HG03103 (cell line): ENCODE measurements at regions not wholly inside any gene's neighbourhood (a gene's known extent, or its start where the extent isn't known, plus 50 kb on each side); places are given as distances from the start of the nearest gene placed in this dataset.

ENCODE experiments used
- ATAC-seq: cut with Tn5 transposase; IDR thresholded peaks from one replicate; pipeline ENCODE4 v1.9.1; 2021; ENCODE audit warnings: low read depth; ENCODE audit not compliant: unreplicated experiment

DNA sequence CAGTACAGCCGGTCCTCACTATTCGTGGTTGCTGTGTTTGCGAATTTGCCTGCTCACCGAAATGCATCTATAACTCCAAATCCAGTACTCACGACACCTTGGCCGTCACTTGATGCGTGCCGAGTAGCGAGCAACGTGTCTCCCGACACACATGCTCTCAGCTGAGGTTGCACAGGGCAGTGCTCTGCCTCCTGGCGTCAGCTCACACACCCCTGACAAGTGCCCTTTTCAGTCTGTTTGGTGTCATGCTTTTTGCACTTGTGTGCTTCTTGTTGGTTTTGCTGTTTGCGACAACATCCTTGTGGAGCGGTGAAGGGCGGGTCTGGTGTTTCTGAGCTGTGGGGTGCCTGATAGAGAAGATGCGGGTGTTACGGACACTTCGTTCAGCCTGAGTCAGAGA, 110.4 kb upstream of the RFLNA start:
- ATAC-seq = no peak

DNA sequence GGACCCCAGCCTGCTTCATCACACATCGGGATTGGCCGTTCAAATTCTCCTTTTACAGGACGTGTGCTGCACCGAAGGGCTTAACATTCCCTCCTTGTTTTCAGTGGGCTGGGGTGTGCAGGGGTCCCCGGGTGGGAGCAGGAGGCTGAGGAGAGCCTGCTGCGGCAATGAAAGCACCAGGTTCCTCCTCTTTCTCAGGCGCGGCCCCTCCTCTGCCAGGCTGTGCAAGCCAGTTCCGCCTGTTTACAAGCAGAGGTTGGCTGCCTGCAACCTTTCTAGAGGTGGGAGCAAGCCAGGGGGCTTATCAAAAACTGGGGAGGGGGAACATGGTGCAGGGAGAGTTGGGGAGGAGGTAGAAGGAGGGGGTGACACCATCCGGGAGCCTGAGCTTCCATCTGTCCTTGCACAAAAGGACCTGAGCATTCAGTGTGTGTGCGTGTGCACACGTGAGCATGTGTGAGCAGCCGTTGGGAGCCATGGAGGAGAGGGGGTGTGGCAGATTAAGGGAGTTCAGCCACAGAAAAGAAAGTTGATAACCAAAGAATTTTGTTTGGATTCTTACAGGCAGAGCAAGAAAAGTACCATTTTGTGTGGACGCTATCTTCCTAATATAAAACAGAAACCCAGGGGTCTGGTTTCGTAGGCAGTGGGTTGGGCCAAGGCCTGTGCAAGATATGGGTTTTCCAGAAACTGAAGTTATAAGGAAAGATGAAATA, 108.8 kb upstream of the RFLNA start:
- ATAC-seq = no peak

- no peak for ATAC-seq
Measured at GRCh38 chr12:124188084-124188483, 106.8 kb upstream of the RFLNA start.

- no peak for ATAC-seq
Measured at GRCh38 chr12:124188561-124189405, 106.1 kb upstream of the RFLNA start.

DNA sequence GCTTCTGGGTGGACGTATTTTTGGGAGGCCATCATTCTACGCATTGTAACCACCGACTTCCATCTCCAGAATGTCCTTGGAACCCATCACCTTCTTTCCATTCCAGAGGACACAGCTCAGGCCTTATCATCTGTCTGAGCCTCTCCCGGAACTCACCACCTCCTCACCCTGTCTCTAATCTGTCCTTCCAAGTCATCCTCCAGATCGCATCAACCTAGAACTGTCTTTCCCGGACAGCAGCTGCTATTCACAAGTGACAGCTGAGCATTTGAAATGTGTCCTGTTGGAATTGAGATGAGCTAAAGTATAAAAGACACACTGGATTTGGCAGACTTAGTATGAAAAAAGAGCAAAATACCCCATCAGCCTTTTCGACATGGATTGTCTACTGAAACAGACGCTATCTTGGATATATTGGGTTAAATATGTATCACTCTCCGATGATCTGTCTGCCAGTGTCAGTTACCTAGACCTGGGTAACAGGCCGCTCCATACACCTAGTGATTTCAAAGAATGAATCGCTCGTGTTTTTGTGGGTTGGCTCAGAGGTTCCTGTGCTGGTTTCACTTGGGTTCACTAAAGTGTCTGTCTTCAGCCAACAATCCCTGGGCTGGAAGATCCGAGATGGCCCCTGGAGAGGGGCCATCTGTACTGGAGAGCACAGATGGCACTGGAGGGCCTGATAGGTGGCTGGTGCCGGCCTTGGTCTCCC, 104.4 kb upstream of the RFLNA start:
- ATAC-seq = no peak

DNA sequence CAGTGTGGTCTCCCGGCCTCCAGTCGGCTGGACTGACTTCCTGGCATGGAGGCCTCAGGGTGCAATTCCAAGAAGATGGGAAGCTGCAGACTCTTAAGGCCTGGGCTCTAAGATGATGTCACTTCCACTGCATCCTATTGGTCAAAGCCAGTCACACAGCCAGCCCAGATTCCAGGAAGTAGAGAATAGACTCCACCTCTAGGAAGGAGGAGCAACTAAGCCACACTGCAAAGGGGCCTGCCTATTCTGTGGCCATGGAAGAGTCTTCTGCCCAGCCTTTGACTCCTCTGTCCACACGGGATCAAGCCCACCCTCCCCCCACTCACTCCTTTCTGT, 103.9 kb upstream of the RFLNA start:
- no peak for ATAC-seq

GRCh38 chr12:124191966-124192365, 102.9 kb upstream of the RFLNA start:
- no peak for ATAC-seq

- ATAC-seq = no peak
Measured at GRCh38 chr12:124194264-124194892, 100.5 kb upstream of the RFLNA start.

DNA sequence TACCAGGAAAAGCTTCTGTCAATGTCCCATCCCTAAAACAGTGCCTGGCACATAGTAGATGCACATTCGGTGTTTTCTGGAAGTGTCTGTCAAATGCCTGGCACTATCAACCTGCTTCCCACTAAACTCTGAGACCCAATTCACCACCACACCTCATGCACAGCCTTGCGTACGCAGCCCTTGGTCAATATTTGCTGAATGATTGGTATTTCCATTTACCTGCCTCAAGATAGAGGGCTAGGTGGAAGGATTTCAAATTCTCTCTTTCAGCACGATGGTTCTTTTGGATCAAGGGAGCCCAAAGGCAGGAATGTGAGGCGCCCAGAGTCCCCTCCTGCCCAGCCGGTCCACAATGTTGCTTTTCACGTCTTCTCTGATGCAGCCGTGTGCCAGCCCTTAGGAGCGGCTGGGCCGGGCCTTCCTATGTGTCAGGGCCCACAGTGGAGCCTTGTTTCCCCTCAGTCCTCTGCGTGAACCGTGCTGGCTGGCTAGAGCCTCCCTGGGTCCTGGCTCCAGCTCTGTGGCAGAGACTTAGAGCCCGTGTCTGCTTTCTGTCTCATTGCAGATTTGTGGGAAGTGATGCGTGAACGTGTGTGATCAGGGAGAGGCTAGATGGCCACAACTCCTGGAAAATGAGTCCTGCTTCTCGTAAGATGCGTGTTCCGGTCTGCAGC, 99.9 kb upstream of the RFLNA start:
- ATAC-seq = no peak

GRCh38 chr12:124195567-124195942, 99.3 kb upstream of the RFLNA start:
- no peak for ATAC-seq

- no peak for ATAC-seq
Measured at GRCh38 chr12:124196236-124196635, 98.7 kb upstream of the RFLNA start.

- ATAC-seq = no peak
Measured at GRCh38 chr12:124201248-124201647, 93.6 kb upstream of the RFLNA start.

DNA sequence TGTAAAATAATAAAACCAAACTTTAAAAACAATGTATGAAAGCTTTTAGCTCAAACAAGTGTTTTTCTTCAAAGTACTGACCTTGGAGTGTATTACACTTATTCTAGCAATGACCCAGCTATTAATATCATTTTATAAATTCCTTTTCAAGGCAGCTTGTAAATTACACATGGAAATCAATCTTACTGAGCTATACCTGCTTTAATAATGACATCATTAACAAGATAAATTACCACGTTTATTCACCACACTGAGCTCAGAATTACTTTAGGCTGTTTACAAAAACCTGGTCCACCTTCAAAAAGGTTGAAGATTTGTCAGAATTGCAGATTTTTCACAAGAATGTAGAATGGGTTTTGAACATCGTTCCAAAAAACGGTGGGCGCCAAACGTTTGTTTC, 91.7 kb upstream of the RFLNA start:
- ATAC-seq = no peak

GRCh38 chr12:124205405-124205804, 89.5 kb upstream of the RFLNA start:
- ATAC-seq = no peak

DNA sequence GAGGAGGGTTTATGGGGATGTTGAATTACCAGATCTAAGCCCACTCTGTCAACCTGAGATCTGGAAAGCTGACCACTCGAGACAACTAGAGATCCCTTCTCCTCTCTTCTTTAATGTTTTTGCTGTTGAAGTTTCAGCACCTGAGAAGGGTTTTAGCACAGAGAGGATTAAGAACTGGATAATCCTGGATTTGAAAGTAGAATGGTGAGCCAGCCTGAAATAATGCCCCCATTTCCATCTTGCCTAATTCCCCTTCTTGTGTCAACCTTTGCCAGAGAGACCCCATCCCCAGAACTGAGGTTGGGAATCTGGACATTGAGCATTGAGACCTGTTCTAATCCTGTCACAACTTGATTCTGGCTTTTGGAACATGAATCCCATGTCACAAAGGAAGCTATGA, 87.8 kb upstream of the RFLNA start:
- ATAC-seq = no peak

DNA sequence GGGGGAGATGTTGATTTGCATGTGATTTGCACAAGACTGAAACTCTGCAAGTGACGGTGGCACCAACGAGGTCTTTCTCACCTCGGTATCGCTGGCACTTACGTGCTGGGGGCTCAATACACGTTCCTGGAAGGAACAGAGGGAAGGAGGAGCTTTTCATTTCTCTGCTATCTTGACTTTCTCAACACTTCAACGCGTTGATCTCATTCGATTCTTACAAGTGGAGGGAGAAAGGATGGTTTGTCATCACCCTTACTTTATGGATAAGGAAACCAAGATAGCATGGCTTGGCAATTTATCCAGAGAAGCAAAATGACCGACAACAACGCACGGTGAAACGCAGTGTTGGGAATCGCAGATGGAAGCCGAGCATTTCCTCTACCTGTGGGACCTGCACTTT, 87.3 kb upstream of the RFLNA start:
- no peak for ATAC-seq

DNA sequence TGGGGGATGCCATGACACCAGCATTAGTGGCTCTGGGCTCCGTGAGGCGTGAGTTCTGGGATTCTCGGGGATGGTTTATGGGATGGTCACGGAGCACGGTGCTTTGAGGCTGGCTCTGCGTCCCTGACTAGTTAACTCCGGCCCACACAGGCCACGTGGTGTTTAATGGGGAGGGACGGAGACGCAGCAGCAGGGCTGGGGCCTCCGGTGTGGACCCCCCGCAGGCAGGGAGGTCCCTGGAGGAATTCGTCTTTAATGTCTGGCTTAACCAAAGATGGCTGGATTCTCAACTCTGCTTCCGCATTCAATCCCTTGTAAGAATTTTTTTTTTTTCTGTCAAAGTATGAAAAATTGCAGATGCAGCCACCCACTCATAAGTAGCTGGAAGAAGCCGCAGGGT, 86.4 kb upstream of the RFLNA start:
- no peak for ATAC-seq

- no peak for ATAC-seq
Measured at GRCh38 chr12:124210991-124211577, 83.8 kb upstream of the RFLNA start.

GRCh38 chr12:124211753-124212152, 83.1 kb upstream of the RFLNA start:
- ATAC-seq = no peak

DNA sequence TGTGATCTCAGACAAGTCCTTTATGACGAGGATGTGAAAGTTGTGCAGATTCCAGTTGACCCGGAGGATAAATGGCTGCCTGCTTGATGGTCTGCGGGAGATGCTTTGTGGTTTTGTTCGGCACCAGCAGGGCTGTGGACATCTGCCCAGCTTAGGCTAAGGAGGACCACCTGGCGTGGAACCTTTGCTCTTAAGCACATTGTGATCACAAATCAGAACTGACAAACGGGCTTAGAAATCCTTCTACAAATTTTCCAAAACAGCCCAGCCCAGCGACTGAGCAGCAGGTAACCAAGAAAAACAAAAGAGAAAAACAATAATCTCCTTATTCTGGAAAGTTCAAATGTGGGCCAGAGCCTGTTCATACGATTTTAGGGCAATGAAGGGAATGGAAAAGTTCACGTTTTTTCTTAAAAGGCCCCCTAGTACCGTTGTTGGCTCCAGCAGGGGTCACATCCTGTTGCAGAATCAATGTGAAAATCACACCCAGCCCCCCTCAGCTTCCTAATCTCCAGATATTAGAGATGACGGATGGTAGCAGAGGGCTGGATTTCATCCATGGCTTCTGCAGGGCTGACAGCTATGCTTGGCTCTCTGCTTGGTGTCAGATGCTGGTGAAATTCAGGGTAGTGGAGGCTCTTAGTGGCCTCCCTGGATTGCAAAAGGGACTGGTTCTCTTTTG, 81.1 kb upstream of the RFLNA start:
- ATAC-seq = no peak
